Astrocyte (in vitro differentiated cells and primary cell): ENCODE measurements at regions not wholly inside any gene's neighbourhood (a gene's known extent, or its start where the extent isn't known, plus 50 kb on each side); places are given as distances from the start of the nearest gene placed in this dataset.

Experiments used
- DNase-seq: peaks from one replicate; pipeline ENCODE4 v3.0.0-alpha.2; 2010; ENCODE audit warnings: low read depth
- FAIRE-seq: peaks from 2 replicates; lab custom pipeline; 2011; peaks lifted over from hg19 to GRCh38; lab: Jason Lieb, UNC
- H2AFZ ChIP-seq: 2 replicates; pipeline ENCODE4 v1.6.0; 2012; ENCODE audit warnings: low read depth, low read length, inconsistent platforms
- H3K27ac ChIP-seq: 2 replicates; pipeline ENCODE4 v1.5.1; 2011; ENCODE audit warnings: low read depth, low read length, inconsistent platforms
- H3K27me3 ChIP-seq: 2 replicates; pipeline ENCODE4 v1.6.0; 2011; ENCODE audit warnings: low read length, inconsistent platforms; ENCODE audit not compliant: insufficient read depth
- H3K36me3 ChIP-seq: 2 replicates; pipeline ENCODE4 v1.5.1; 2011; ENCODE audit warnings: low read length, inconsistent platforms; ENCODE audit not compliant: insufficient read depth
- H3K4me1 ChIP-seq: 2 replicates; pipeline ENCODE4 v1.5.1; 2011; ENCODE audit warnings: low read length, inconsistent platforms; ENCODE audit not compliant: insufficient read depth
- H3K4me2 ChIP-seq: 2 replicates; pipeline ENCODE4 v1.6.0; 2012; ENCODE audit warnings: low read length, inconsistent platforms
- H3K4me3 ChIP-seq: 2 replicates; pipeline ENCODE4 v1.5.1; 2011; ENCODE audit warnings: low read depth, mild to moderate bottlenecking, low read length, inconsistent platforms; ENCODE audit not compliant: insufficient read depth
- H3K79me2 ChIP-seq: 2 replicates; pipeline ENCODE4 v1.6.0; 2012; ENCODE audit warnings: mild to moderate bottlenecking, low read length, inconsistent platforms; ENCODE audit not compliant: insufficient read depth
- H3K9ac ChIP-seq: 2 replicates; pipeline ENCODE4 v1.6.0; 2012; ENCODE audit warnings: mild to moderate bottlenecking, low read length, inconsistent platforms
- H3K9me3 ChIP-seq: 2 replicates; pipeline ENCODE4 v1.5.1; 2012; ENCODE audit warnings: low read depth, mild to moderate bottlenecking, low read length, inconsistent platforms; ENCODE audit not compliant: insufficient read depth
- H4K20me1 ChIP-seq: 2 replicates; pipeline ENCODE4 v1.6.0; 2012; ENCODE audit warnings: low read length, inconsistent platforms; ENCODE audit not compliant: insufficient read depth
- H3K27ac Mint-ChIP-seq: one replicate; pipeline ENCODE4 v1.8.0; 2021; ENCODE audit warnings: mild to moderate bottlenecking, mixed read lengths; ENCODE audit not compliant: unreplicated experiment
- H3K27me3 Mint-ChIP-seq: one replicate; pipeline ENCODE4 v1.8.0; 2021; ENCODE audit warnings: low read depth, mixed read lengths; ENCODE audit not compliant: unreplicated experiment
- H3K36me3 Mint-ChIP-seq: one replicate; pipeline ENCODE4 v1.8.0; 2021; ENCODE audit warnings: low read depth, mixed read lengths; ENCODE audit not compliant: unreplicated experiment
- H3K4me1 Mint-ChIP-seq: one replicate; pipeline ENCODE4 v1.8.0; 2021; ENCODE audit warnings: low read depth, mixed read lengths; ENCODE audit not compliant: unreplicated experiment
- H3K4me3 Mint-ChIP-seq: one replicate; pipeline ENCODE4 v1.8.0; 2021; ENCODE audit warnings: mild to moderate bottlenecking, moderate library complexity, mixed read lengths; ENCODE audit not compliant: unreplicated experiment
- H3K9me3 Mint-ChIP-seq: one replicate; pipeline ENCODE4 v1.8.0; 2021; ENCODE audit warnings: mild to moderate bottlenecking, mixed read lengths; ENCODE audit not compliant: unreplicated experiment
- CTCF ChIP-seq: IDR thresholded peaks from 2 replicates; pipeline ENCODE4 v1.5.1; 2011; ENCODE audit warnings: low read depth, mild to moderate bottlenecking, inconsistent platforms, low read length, moderate library complexity; ENCODE audit not compliant: insufficient read depth
- EZH2 ChIP-seq: IDR thresholded peaks from 2 replicates; pipeline ENCODE4 v1.6.1; 2012; ENCODE audit warnings: mild to moderate bottlenecking, low read length, inconsistent platforms; ENCODE audit not compliant: insufficient read depth

- Histone ChIP-seq H3K36me3 (no peaks in the 10 kb centered on the region), H3K27me3 (no peaks in the 10 kb centered on the region), H3K79me2 (no peaks in the 10 kb centered on the region), H3K4me2 (no peak overlapping the region), H3K4me3 (no peak overlapping the region), H3K27ac (no peak overlapping the region), H3K4me1 (no peaks in the 10 kb centered on the region), H4K20me1 (no peaks in the 10 kb centered on the region), H2AFZ (no peak overlapping the region), H3K9ac (no peak overlapping the region), H3K9me3 (no peaks in the 10 kb centered on the region)
- Mint-ChIP-seq H3K9me3 (no peaks in the 10 kb centered on the region), H3K27ac (no peak overlapping the region), H3K4me1 (peaks cover 3% of the 10 kb centered on the region), H3K4me3 (no peak overlapping the region), H3K36me3 (no peaks in the 10 kb centered on the region), H3K27me3 (peaks cover 12% of the 10 kb centered on the region)
- DNase-seq (no peak), FAIRE-seq (no peak)
- TF ChIP-seq EZH2 (no peak), CTCF (no peak)
Measured at GRCh38 chr6:159328052-159328451, 158.9 kb downstream of the FNDC1 start.

GRCh38 chr6:159325476-159325875, 156.3 kb downstream of the FNDC1 start:
- H4K20me1 ChIP-seq: no peaks in the 10 kb centered on the region
- FAIRE-seq (no peak), DNase-seq (no peak)
- TF ChIP-seq EZH2 (no peak), CTCF (no peak)
- H3K9ac ChIP-seq: no peak overlapping the region
- no peak overlapping the region for H3K27ac Mint-ChIP-seq
- H3K27me3 ChIP-seq: no peaks in the 10 kb centered on the region
- no peak overlapping the region for H3K27ac ChIP-seq
- no peaks in the 10 kb centered on the region for H3K9me3 Mint-ChIP-seq
- H3K36me3 ChIP-seq: no peaks in the 10 kb centered on the region
- H3K27me3 Mint-ChIP-seq: peaks cover 21% of the 10 kb centered on the region
- H3K9me3 ChIP-seq: no peaks in the 10 kb centered on the region
- no peak overlapping the region for H3K4me3 ChIP-seq
- H3K36me3 Mint-ChIP-seq: no peaks in the 10 kb centered on the region
- no peaks in the 10 kb centered on the region for H3K4me1 ChIP-seq
- H2AFZ ChIP-seq: no peak overlapping the region
- H3K4me2 ChIP-seq: no peak overlapping the region
- no peak overlapping the region for H3K4me3 Mint-ChIP-seq
- peaks cover 3% of the 10 kb centered on the region for H3K4me1 Mint-ChIP-seq
- H3K79me2 ChIP-seq: no peaks in the 10 kb centered on the region

- no peaks in the 10 kb centered on the region for H3K79me2 ChIP-seq
- H3K4me1 ChIP-seq: no peaks in the 10 kb centered on the region
- H3K9me3 ChIP-seq: no peaks in the 10 kb centered on the region
- H3K4me3 ChIP-seq: no peak overlapping the region
- Mint-ChIP-seq H3K27me3 (peaks cover 21% of the 10 kb centered on the region), H3K4me3 (no peak overlapping the region), H3K4me1 (peaks cover 3% of the 10 kb centered on the region), H3K9me3 (no peaks in the 10 kb centered on the region), H3K27ac (no peak overlapping the region), H3K36me3 (no peaks in the 10 kb centered on the region)
- no peak overlapping the region for H3K9ac ChIP-seq
- H2AFZ ChIP-seq: no peak overlapping the region
- H3K27ac ChIP-seq: no peak overlapping the region
- H3K4me2 ChIP-seq: no peak overlapping the region
- H3K36me3 ChIP-seq: no peaks in the 10 kb centered on the region
- FAIRE-seq: no peak
- H3K27me3 ChIP-seq: no peaks in the 10 kb centered on the region
- no peak for DNase-seq
- no peaks in the 10 kb centered on the region for H4K20me1 ChIP-seq
- TF ChIP-seq CTCF: no peak
- no peak for TF ChIP-seq EZH2
Measured at GRCh38 chr6:159324596-159324995, 155.4 kb downstream of the FNDC1 start.
